ENCODE measurements at regions not wholly inside any gene's neighbourhood (a gene's known extent, or its start where the extent isn't known, plus 50 kb on each side); places are given as distances from the start of the nearest gene placed in this dataset.

DNA sequence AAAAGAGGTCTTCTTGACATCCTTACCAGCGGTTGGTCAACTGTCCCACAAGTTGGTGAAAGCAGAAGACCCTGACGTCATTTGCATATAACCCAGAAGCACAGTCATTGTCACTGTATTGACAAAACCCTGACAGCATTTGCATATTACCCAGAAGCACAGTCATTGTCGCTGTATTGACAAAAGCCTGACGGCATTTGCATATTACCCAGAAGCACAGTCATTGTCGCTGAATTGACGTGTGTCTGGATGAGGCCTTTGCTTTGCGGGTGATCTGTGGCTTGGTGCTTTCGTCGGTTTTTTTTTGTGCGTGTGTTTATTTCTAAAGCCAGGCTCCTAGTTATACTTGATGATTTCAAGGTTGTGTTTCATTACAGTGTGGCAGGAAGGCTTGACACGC lies 1145.2 kb downstream of the BRD1 start:
- DNase-seq = no peak

GRCh38 chr22:48680601-48681000 lies 1147.1 kb downstream of the BRD1 start:
- no peak for DNase-seq

DNA sequence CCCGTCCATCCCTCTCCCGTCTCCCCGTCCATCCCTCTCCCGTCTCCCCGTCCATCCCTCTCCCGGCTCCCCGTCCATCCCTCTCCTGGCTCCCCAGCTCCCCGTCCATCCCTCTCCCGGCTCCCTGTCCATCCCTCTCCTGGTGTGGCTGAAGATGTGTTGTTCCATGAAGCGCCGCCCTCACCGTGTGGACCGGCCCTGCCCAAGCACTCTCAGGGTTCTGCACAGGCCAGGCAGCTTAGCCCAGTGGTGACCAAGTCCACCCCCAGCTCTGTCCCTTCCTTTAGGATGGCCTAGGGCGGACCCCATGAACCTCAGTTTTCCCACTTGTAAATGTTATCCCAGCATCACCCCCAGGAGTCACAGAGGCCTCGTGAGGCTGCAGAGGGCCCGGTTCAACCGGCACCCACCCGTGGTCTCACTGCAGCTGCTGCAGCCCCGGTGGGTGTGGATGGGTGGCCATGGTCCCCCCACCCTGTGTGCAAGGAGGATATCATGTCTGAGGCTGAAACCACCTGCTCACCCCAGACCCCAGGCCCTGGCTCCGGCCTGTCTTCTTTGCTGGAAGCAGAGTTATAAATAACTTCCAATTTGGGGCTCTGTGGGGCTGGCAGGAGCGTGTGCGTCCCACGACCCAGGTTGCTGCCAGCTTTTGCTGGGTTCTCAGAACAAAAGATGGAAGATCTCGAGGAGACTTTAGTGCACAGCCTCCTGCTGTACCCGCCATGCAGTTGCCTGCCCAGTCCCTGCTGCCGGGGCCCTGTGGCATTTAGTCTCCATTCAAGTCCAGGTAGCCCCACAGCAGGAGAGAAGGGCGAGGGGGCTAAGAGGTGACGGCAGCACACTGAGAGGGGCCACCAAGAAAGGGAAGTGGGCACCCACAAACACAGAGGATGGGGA lies 1147.8 kb downstream of the BRD1 start:
- no peak for DNase-seq

DNA sequence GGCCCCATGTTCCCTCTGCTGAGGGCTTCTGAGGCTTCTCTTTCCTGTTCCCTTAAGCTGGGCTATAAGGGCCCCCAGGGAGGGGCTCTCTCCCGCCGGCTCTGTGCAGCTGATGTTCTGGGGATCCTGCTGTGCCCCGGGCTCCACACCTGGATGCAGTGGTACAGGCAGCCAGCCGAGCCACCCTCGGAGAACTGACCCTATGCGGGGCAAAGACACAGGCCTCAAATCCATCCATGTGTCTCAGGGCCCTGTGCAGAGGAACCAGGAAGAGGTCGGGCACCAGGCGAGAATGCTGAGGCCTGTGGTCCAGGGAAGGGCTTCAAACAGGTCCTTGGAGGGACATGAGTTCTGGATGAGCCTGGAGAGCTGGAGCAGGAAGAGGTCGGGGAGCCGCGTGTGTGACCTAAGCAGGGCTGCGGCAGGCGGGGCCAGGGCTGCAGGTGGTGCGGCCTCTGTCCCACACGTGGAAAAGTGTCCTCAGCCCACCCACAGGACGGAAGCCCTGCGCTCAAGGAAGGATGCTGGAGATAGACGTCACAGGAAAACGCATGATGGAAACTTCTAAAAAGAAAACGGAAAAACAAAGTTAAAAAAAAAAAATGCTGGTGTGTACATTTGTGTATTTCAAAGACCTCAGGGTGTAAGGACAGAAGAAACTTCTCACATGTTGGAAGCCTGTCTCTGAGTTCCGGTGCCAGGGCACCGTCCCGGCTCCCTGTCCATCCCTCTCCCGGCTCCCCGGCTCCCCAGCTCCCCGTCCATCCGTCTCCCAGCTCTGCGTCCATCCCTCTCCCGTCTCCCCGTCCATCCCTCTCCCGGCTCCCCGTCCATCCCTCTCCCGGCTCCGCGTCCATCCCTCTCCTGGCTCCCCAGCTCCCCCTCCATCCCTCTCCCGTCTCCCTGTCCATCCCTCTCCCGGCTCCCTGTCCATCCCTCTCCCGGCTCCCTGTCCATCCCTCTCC lies 1149.2 kb downstream of the BRD1 start:
- no peak for DNase-seq

DNA sequence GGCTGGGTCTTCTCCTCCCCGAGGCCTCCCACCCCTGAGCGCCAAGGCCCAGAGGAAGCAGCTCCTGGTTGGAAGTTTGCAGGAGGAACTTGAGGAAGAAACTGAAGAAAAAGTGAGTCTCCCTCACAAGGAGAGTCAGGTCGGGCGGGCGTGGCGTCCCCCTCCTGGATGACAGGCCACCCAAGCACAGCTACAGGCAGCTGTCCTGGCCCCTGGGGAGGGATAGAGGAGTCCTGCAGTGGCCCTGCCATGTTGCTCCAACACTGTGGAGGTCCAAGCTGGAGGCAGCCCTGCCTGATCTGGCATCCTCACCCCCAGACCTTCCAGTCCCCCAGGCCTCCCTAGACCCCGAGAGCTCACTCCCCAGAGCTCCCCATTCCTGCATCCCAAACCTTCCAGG lies 1150.1 kb downstream of the BRD1 start:
- no peak for DNase-seq

- no peak for DNase-seq
These were observed 1150.5 kb downstream of the BRD1 start for GRCh38 chr22:48677168-48677520.

DNA sequence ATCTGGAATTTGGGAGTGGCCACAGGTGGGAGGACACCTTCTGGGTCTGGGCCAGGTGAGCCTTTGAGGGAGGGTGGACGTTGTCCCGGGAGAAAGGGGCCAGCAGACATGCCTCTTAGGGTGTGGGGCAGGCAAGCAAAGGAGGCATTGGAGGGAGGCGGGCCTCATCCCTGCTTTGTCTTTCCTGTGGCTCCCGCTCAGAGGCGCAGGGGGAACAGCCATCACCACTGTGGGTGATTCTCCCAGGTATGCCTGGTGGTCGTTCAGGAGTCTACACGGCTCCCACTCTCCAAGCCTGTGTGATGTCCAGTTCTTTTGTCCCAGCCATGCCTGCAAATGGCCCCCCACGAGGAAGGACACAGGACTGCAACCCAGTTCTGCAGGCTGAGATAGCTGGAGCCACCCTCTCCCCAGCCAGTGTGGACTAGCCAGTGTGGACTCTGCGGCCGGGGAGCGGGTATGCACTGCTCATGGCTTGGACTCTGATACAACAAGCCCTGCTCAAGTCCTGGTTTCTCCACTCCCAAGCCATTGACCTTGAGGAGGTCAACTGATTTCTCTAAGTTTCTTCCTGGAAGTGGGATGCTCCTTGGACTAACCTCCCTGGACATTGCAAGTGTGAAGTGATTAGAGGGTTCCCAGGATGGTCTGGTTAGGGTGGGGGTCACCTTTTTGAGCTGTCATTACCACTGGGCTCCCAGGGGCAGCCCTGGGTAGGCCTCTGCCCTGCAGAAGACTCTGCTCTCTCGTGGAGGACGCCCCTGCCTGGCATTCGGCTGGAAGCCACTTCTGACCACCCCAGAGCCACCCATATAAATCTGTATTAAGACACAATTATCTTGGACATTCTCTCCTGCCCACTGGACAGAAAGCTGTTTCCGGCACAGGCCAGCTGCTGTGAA lies 1151.2 kb downstream of the BRD1 start:
- DNase-seq = no peak

DNA sequence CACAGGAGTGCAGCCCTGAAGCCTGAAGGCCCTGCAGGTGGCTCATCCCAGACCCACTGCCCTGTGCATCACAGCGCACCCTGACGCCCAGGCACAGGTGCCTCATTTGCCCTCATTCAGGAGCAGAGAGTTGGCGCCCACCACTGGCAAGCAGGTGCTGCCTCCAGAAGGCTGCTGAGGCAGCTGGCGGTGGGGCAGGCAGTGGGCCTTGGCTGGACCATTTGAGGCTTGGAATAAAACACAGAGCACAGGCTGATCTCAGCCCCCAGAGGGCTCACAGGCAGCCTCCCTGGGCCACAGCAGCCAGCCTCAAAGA lies 1151.9 kb downstream of the BRD1 start:
- no peak for DNase-seq

DNA sequence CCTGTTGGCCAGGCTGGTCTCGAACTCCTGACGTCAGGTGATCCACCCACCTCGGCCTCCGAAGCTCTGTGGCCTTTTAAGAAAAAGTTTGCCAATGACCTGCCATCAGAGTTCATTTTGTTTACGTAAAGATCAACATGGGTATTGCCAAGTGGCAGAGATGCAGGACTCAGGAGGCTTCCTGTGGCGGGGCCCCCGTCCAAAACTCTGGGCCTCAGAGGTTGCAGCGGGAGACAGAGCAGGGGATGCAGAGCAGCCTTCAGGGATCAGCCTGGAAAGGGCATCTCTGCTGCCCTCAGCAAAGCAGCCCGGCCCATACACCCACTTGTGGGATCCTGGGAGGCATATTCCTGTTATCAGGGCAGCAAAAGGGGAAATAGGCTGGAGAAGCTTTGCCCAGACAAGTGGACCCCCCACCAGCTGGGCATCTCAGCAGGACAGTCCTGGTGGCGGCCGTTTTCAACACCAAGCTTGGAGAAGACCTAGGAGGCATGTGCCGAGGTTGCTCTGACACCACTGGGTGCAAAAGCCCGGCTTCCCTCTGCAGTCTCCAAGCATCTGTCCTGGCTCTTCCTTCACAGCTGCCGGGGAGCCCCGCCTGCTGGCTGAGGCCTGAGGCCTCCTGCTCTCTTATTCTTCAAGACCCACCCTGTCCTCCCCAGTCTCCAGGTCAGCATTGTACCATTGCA lies 1152.4 kb downstream of the BRD1 start:
- no peak for DNase-seq

GRCh38 chr22:48673806-48674500 lies 1153.7 kb downstream of the BRD1 start:
- no peak for DNase-seq

DNA sequence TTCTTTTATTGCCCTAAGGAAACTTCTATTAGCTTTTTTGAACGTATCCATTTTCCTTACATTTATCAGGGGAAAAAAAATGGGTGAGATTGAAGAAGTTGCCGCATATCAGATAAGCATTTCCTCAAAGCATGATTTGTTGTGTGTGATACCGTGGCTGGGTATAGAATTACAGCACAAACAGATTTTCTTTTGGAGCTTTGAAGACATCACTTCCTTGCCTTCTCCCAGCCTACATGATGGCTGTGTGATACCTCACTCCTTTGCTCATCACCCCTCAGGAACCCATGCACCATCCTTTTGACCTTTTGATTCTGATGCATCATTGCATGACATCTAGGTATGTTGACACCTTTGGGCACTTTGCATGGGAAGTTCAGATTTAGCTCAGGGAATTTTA lies 1155.3 kb downstream of the BRD1 start:
- DNase-seq = no peak

DNA sequence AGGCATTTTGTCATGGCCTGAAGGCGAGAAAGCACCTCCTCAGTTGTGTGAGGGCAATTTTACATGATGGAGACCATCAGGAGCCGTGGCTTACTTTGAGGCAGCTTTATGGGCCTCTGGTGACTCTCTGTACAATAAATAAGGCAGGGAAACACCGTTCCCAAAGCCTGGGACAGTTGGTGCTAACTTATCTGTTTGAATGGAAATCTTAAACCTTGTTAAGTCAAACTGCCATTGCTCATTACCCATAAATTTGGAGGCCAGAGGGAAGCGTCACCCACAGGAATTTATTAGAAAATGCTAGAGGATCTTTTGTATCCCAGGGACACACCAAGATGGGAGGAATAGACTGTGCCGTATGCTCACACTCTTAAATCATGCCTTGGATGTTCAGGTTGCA lies 1156.9 kb downstream of the BRD1 start:
- DNase-seq = no peak

DNA sequence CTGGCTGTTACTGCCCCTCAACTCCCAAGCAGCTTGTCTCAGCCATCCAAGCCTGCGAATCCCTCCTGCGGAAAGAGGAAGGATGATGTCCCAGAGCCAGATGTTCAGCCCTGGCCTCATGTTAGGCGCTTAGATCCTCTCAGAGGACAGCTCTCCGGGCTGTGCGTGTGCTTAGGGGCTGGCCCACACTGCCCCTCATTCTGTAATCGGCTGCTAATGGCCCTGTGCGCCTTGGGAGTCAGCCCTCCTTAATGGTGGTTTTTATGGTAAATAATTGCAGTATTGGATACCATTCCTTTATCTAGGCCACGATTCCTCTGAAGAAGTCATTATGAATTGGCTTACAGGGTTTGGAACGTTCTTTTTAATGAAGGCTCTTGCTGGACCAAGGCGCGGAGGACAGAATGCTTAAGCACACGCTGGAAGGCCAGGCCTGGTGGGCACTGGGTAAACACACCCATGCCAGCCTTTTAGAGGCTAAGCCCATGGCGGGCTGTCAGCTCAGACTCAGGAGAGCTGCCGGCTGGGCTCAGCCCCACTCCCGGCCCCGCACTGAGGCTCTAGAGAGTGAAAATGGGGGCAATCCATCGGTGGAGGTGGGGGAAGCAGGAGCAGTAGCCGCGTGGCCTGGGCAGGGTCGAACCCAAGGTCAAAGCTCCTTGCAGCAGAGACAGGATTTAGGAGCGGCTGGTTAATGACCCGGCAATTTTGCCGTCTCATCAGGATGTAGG lies 1157.5 kb downstream of the BRD1 start:
- DNase-seq = no peak

- DNase-seq = no peak
These were observed 1158.4 kb downstream of the BRD1 start for GRCh38 chr22:48669226-48669625.

DNA sequence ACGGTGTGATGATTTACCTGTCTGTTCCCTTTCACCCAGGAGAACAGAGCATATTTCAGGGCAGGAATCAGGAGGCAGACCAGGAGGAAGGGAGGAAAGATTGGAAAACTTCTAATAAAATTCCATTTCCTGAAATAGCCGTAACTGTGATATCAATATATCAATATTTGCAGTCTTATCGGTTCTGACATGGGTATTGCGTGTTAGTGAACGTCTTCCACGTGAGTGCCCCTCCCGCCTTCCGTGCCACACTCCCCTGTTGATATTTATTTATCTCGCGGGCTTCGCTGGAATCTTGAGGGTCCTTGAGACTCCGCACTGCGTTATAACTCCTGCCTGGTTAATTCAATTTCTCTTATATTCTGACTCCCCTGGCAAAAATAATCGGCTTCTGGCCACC lies 1160.4 kb downstream of the BRD1 start:
- no peak for DNase-seq

- no peak for DNase-seq
These were observed 1161.1 kb downstream of the BRD1 start for GRCh38 chr22:48666620-48667019.

DNA sequence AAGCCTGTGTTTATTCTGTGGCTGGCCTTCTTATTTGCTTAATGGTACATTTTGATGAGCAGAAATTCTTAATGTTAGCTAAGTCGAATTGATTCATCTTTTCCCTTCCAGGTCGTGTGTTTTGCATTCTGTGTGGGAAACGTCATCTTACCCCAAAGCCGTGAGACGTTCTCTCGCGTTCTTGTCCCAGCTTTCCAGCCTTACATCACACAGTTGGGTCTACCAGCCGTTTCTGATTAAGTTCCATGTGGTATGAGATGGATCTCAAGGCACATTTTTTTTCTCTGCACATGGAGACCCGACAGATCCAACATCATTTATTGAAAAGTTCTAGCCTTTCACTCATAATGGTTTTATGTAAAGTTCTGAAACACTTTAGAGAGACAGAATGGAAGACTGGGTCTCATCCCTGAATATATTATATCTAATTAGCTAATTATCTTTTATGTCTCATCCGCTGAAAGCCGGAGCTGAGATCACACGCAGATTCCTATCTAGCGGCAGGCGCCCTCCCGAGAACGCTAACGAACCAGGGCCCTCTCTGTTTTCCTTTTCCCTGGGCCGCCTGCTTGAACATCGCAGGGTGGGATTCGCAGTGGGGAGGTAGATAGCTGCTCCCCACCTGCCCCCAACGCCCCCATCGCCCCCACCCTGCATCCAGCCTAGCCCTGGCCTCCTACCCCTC lies 1162.2 kb downstream of the BRD1 start:
- DNase-seq = no peak

DNA sequence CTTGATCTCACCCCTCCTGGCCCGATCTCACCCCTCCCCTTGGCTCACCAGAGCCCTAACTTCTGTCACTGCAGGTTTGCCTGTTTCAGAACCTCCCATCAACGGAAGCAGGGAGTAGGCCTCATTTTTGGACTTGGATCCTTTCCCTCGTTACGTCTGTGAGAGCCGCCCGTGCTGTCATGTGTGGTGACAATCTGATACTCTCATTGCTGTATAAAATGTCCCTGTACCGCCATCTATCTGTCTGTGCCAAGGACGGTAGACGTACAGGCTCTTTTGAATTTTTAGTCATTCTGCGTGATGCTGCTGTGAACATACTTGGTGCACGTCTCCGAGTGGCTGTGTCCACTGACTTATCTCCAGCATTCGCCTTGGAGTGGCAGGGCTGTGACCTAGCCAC lies 1163.1 kb downstream of the BRD1 start:
- no peak for DNase-seq

- no peak for DNase-seq
These were observed 1164.4 kb downstream of the BRD1 start for GRCh38 chr22:48663297-48663696.

- DNase-seq = no peak
These were observed 1165.1 kb downstream of the BRD1 start for GRCh38 chr22:48662476-48663135.
